Vagina (tissue), 2 donors: ENCODE measurements at regions not wholly inside any gene's neighbourhood (a gene's known extent, or its start where the extent isn't known, plus 50 kb on each side); places are given as distances from the start of the nearest gene placed in this dataset.

ENCODE experiments used
- DNase-seq, 2 donors: peaks; one replicate each; pipeline ENCODE4 v3.0.0-alpha.2; 2017; ENCODE audit errors: extremely low spot score in 2 of 2
- H3K27ac ChIP-seq: fragments of 200-600 bp; sonication (generic); one replicate; pipeline ENCODE4 v1.5.1; 2019
- H3K27me3 ChIP-seq: fragments of 200-600 bp; sonication (generic); one replicate; pipeline ENCODE4 v1.5.1; 2019
- H3K36me3 ChIP-seq, 2 donors: fragments of 200-600 bp; sonication (generic); one replicate each; pipeline ENCODE4 v1.5.1; 2017 to 2019
- H3K4me1 ChIP-seq: fragments of 200-600 bp; sonication (generic); one replicate; pipeline ENCODE4 v1.5.1; 2019
- H3K4me3 ChIP-seq, 2 donors: fragments of 200-600 bp; sonication (generic); 1 replicate in 1 of 2; 2 replicates in 1 of 2; pipeline ENCODE4 v1.5.1; 2016 to 2019
- H3K9me3 ChIP-seq: fragments of 200-600 bp; sonication (generic); one replicate; pipeline ENCODE4 v1.5.1; 2019
- POLR2A ChIP-seq, 2 donors: fragments of 450-650 bp; IDR thresholded peaks; one replicate each; pipeline ENCODE4 v1.6.1; 2017; ENCODE audit warnings: antibody characterized with exemption in 2 of 2, mild to moderate bottlenecking in 2 of 2, moderate library complexity in 2 of 2
- POLR2AphosphoS5 ChIP-seq, 2 donors: sonication (generic); formaldehyde crosslinking; IDR thresholded peaks; one replicate each; pipeline ENCODE4 v1.9.0; 2017; ENCODE audit warnings: antibody characterized with exemption in 2 of 2, mild to moderate bottlenecking in 2 of 2, low read depth in 1 of 2; ENCODE audit not compliant: insufficient read depth in 1 of 2
- intact Hi-C: fragments of 100-400 bp; cut with DNase I; formaldehyde crosslinking; loops from one replicate; pipeline ENCODE4 v1.15.1; 2023
- TF ChIP-seq, protein P1 (sequence below), 3 experiments: fragments of 450-650 bp in 2 of 3; fragments of 200-600 bp in 1 of 3; sonication (generic) in 1 of 3; IDR thresholded peaks; one replicate each; pipeline ENCODE4 v1.5.1; 2017 to 2019; ENCODE audit warnings: antibody characterized with exemption in 3 of 3, mild to moderate bottlenecking in 2 of 3, moderate library complexity in 2 of 3

DNA sequence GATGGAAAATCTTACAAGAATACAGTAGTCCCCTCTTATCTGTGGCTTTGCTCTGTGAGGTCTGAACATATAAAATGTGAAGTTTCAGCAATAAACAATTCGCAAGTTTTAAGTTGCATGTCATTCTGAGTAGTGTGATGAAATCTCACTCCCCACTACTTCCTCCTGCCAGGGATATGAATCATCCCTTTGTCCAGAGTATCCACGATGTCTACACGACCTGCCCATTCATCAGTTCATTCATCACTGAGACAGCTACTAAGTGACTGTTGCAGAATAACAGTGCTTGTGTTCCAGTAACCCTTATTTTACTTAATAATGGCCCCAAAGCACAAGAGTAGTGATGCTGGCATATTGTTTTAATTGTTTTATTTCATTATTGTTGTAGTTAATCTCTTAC is 489.2 kb upstream of the UBE2E2 start:
- no peaks in the 10 kb centered on the region for H3K4me1 ChIP-seq
- H3K36me3 ChIP-seq, result no peaks in the 10 kb centered on the region
- DNase-seq, result no peak
- no peaks in the 10 kb centered on the region for H3K27me3 ChIP-seq
- intact Hi-C loops, result no loop called here
- TF ChIP-seq POLR2A (IDR thresholded peaks at IDR 0.05), result no peak
- TF ChIP-seq POLR2AphosphoS5 (IDR thresholded peaks at IDR 0.05; ENCODE audit: insufficient read depth in 1 of 2, low read depth in 1 of 2), result no peak
- TF ChIP-seq, protein P1, sequence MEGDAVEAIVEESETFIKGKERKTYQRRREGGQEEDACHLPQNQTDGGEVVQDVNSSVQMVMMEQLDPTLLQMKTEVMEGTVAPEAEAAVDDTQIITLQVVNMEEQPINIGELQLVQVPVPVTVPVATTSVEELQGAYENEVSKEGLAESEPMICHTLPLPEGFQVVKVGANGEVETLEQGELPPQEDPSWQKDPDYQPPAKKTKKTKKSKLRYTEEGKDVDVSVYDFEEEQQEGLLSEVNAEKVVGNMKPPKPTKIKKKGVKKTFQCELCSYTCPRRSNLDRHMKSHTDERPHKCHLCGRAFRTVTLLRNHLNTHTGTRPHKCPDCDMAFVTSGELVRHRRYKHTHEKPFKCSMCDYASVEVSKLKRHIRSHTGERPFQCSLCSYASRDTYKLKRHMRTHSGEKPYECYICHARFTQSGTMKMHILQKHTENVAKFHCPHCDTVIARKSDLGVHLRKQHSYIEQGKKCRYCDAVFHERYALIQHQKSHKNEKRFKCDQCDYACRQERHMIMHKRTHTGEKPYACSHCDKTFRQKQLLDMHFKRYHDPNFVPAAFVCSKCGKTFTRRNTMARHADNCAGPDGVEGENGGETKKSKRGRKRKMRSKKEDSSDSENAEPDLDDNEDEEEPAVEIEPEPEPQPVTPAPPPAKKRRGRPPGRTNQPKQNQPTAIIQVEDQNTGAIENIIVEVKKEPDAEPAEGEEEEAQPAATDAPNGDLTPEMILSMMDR (IDR thresholded peaks at IDR 0.05), result no peak
- no peak overlapping the region for H3K27ac ChIP-seq
- no peak overlapping the region for H3K4me3 ChIP-seq
- no peaks in the 10 kb centered on the region for H3K9me3 ChIP-seq

- Histone ChIP-seq H3K9me3 (no peaks in the 10 kb centered on the region), H3K36me3 (no peaks in the 10 kb centered on the region), H3K4me1 (no peaks in the 10 kb centered on the region), H3K27me3 (no peaks in the 10 kb centered on the region), H3K4me3 (no peak overlapping the region), H3K27ac (no peak overlapping the region)
- TF ChIP-seq POLR2AphosphoS5 (IDR thresholded peaks at IDR 0.05; ENCODE audit: insufficient read depth in 1 of 2, low read depth in 1 of 2) (no peak), POLR2A (IDR thresholded peaks at IDR 0.05) (no peak)
- TF ChIP-seq, protein P1 (IDR thresholded peaks at IDR 0.05), result no peak
- DNase-seq, result no peak
- intact Hi-C loops, result no loop called here
These were observed 488.4 kb upstream of the UBE2E2 start for GRCh38 chr3:22714749-22715148.

GRCh38 chr3:22720596-22720995 is 482.5 kb upstream of the UBE2E2 start:
- Histone ChIP-seq H3K4me1 (no peaks in the 10 kb centered on the region), H3K4me3 (no peak overlapping the region), H3K27ac (no peak overlapping the region), H3K27me3 (no peaks in the 10 kb centered on the region), H3K9me3 (no peaks in the 10 kb centered on the region), H3K36me3 (no peaks in the 10 kb centered on the region)
- TF ChIP-seq, protein P1 (IDR thresholded peaks at IDR 0.05), result no peak
- no peak for TF ChIP-seq POLR2AphosphoS5 (IDR thresholded peaks at IDR 0.05; ENCODE audit: insufficient read depth in 1 of 2, low read depth in 1 of 2)
- no peak for TF ChIP-seq POLR2A (IDR thresholded peaks at IDR 0.05)
- DNase-seq, result no peak
- intact Hi-C loops, result no loop called here

- intact Hi-C loops, result no loop called here
- H3K9me3 ChIP-seq, result no peaks in the 10 kb centered on the region
- H3K36me3 ChIP-seq, result no peaks in the 10 kb centered on the region
- TF ChIP-seq POLR2A (IDR thresholded peaks at IDR 0.05) (no peak), POLR2AphosphoS5 (IDR thresholded peaks at IDR 0.05; ENCODE audit: insufficient read depth in 1 of 2, low read depth in 1 of 2) (no peak)
- TF ChIP-seq, protein P1 (IDR thresholded peaks at IDR 0.05), result no peak
- H3K27me3 ChIP-seq, result no peaks in the 10 kb centered on the region
- no peaks in the 10 kb centered on the region for H3K4me1 ChIP-seq
- H3K4me3 ChIP-seq, result no peak overlapping the region
- no peak overlapping the region for H3K27ac ChIP-seq
- DNase-seq, result no peak
These were observed 478.7 kb upstream of the UBE2E2 start for GRCh38 chr3:22724420-22724819.

- Histone ChIP-seq H3K4me3 (no peak overlapping the region), H3K36me3 (no peaks in the 10 kb centered on the region), H3K27ac (no peak overlapping the region), H3K4me1 (no peaks in the 10 kb centered on the region), H3K27me3 (no peaks in the 10 kb centered on the region), H3K9me3 (no peaks in the 10 kb centered on the region)
- intact Hi-C loops, result no loop called here
- no peak for DNase-seq
- TF ChIP-seq, protein P1 (IDR thresholded peaks at IDR 0.05), result no peak
- no peak for TF ChIP-seq POLR2A (IDR thresholded peaks at IDR 0.05)
- TF ChIP-seq POLR2AphosphoS5 (IDR thresholded peaks at IDR 0.05; ENCODE audit: insufficient read depth in 1 of 2, low read depth in 1 of 2), result no peak
These were observed 474.7 kb upstream of the UBE2E2 start for GRCh38 chr3:22728406-22728805.
